ENCODE measurements at regions not wholly inside any gene's neighbourhood (a gene's known extent, or its start where the extent isn't known, plus 50 kb on each side); places are given as distances from the start of the nearest gene placed in this dataset.

GRCh38 chr1:45259053-45259452 lies 52.6 kb upstream of the ZSWIM5 start:
- TF ChIP-seq, protein P1, sequence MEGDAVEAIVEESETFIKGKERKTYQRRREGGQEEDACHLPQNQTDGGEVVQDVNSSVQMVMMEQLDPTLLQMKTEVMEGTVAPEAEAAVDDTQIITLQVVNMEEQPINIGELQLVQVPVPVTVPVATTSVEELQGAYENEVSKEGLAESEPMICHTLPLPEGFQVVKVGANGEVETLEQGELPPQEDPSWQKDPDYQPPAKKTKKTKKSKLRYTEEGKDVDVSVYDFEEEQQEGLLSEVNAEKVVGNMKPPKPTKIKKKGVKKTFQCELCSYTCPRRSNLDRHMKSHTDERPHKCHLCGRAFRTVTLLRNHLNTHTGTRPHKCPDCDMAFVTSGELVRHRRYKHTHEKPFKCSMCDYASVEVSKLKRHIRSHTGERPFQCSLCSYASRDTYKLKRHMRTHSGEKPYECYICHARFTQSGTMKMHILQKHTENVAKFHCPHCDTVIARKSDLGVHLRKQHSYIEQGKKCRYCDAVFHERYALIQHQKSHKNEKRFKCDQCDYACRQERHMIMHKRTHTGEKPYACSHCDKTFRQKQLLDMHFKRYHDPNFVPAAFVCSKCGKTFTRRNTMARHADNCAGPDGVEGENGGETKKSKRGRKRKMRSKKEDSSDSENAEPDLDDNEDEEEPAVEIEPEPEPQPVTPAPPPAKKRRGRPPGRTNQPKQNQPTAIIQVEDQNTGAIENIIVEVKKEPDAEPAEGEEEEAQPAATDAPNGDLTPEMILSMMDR (conservative IDR thresholded peaks at IDR 0.05), result no peak
- no peak for TF ChIP-seq EZH2 (IDR thresholded peaks at IDR 0.05; ENCODE audit: low read depth)
